ENCODE measurements at regions not wholly inside any gene's neighbourhood (a gene's known extent, or its start where the extent isn't known, plus 50 kb on each side); places are given as distances from the start of the nearest gene placed in this dataset.

DNA sequence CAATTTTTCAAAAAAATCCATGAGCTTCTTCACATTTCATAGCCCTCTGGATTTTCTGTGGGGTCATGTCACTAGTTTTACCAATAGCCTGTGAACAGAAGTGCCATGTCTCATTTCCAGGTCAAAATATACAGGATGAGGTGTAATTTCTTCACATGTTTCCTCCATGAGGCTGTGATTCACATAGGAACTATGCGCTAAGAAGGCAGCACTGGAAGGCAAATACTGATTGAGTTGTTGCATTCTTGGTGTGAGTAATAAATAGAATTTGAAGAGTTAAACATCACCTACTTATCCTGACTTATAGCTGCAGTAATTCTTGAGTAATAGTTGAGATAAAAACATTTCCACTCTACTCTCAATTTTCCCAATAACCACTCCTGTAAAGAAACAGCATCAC, 442.3 kb downstream of the HAO1 start:
- Histone ChIP-seq H3K27me3 (ENCODE audit: control insufficient read depth, insufficient read depth, low read length) (no peaks in the 10 kb centered on the region), H3K4me3 (ENCODE audit: low read depth in 2 of 2, low read length in 2 of 2) (no peak overlapping the region), H3K9me3 (ENCODE audit: control insufficient read depth, insufficient read depth, low read depth, low read length) (no peaks in the 10 kb centered on the region), H3K27ac (ENCODE audit: low read length) (no peak overlapping the region), H3K4me1 (ENCODE audit: control insufficient read depth, insufficient read depth, low read length) (no peaks in the 10 kb centered on the region), H3K36me3 (ENCODE audit: control insufficient read depth, insufficient read depth, low read length) (no peaks in the 10 kb centered on the region)
- POLR2A ChIA-PET: no interaction called here
- in situ Hi-C loops (cut with HindIII; ENCODE audit: low pct_unique_long_range_greater_than_20kb, low sequenced_read_pairs) (no loop called here), intact Hi-C loops (cut with micrococcal nuclease; ENCODE audit: unreplicated experiment) (no loop called here)
- CTCF ChIA-PET: no interaction called here
- BruUV-seq (replicated peaks): no TSS peak
- ATAC-seq: no peak
- TF ChIP-seq, protein P1, sequence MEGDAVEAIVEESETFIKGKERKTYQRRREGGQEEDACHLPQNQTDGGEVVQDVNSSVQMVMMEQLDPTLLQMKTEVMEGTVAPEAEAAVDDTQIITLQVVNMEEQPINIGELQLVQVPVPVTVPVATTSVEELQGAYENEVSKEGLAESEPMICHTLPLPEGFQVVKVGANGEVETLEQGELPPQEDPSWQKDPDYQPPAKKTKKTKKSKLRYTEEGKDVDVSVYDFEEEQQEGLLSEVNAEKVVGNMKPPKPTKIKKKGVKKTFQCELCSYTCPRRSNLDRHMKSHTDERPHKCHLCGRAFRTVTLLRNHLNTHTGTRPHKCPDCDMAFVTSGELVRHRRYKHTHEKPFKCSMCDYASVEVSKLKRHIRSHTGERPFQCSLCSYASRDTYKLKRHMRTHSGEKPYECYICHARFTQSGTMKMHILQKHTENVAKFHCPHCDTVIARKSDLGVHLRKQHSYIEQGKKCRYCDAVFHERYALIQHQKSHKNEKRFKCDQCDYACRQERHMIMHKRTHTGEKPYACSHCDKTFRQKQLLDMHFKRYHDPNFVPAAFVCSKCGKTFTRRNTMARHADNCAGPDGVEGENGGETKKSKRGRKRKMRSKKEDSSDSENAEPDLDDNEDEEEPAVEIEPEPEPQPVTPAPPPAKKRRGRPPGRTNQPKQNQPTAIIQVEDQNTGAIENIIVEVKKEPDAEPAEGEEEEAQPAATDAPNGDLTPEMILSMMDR (IDR thresholded peaks at IDR 0.05): no peak
- TF ChIP-seq POLR2AphosphoS5 (IDR thresholded peaks at IDR 0.05; ENCODE audit: low read depth, low read length): no peak
- no peak for TF ChIP-seq SIN3A (IDR thresholded peaks at IDR 0.05; ENCODE audit: borderline replicate concordance, insufficient read depth, low read depth, low read length)
- no peak for TF ChIP-seq TCF7L2 (IDR thresholded peaks at IDR 0.05; ENCODE audit: low read depth, low read length)
- TF ChIP-seq, protein P2, sequence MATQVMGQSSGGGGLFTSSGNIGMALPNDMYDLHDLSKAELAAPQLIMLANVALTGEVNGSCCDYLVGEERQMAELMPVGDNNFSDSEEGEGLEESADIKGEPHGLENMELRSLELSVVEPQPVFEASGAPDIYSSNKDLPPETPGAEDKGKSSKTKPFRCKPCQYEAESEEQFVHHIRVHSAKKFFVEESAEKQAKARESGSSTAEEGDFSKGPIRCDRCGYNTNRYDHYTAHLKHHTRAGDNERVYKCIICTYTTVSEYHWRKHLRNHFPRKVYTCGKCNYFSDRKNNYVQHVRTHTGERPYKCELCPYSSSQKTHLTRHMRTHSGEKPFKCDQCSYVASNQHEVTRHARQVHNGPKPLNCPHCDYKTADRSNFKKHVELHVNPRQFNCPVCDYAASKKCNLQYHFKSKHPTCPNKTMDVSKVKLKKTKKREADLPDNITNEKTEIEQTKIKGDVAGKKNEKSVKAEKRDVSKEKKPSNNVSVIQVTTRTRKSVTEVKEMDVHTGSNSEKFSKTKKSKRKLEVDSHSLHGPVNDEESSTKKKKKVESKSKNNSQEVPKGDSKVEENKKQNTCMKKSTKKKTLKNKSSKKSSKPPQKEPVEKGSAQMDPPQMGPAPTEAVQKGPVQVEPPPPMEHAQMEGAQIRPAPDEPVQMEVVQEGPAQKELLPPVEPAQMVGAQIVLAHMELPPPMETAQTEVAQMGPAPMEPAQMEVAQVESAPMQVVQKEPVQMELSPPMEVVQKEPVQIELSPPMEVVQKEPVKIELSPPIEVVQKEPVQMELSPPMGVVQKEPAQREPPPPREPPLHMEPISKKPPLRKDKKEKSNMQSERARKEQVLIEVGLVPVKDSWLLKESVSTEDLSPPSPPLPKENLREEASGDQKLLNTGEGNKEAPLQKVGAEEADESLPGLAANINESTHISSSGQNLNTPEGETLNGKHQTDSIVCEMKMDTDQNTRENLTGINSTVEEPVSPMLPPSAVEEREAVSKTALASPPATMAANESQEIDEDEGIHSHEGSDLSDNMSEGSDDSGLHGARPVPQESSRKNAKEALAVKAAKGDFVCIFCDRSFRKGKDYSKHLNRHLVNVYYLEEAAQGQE (IDR thresholded peaks at IDR 0.05; ENCODE audit: insufficient read depth in 1 of 2, low read depth in 2 of 2, low read length in 1 of 2): no peak
- DNase-seq (ENCODE audit: low read depth, low spot score): peak; percentile 18

DNA sequence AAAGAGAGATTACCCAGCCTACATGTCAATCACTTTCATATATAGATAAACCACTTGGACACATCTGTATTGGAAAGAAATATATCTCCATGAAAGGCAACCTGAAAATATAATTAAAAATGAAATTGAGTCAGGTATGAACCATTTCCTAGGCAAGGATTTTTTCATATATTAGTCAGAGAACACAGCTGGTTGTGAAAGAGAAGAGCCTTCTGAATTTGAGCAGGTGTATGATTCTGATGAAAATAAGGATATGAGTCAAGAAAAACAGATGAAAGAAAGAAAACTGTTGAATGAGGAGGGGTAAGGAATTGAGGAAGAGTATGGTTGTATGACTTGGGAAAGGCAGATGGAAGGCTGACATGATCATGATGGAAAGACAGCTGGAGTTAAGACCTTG, 441.1 kb downstream of the HAO1 start:
- ATAC-seq: no peak
- H3K36me3 ChIP-seq (ENCODE audit: control insufficient read depth, insufficient read depth, low read length): no peaks in the 10 kb centered on the region
- H3K9me3 ChIP-seq (ENCODE audit: control insufficient read depth, insufficient read depth, low read depth, low read length): no peaks in the 10 kb centered on the region
- CTCF ChIA-PET: no interaction called here
- POLR2A ChIA-PET: no interaction called here
- in situ Hi-C loops (cut with HindIII; ENCODE audit: low pct_unique_long_range_greater_than_20kb, low sequenced_read_pairs) (no loop called here), intact Hi-C loops (cut with micrococcal nuclease; ENCODE audit: unreplicated experiment) (no loop called here)
- H3K4me3 ChIP-seq (ENCODE audit: low read depth in 2 of 2, low read length in 2 of 2): no peak overlapping the region
- DNase-seq (ENCODE audit: low read depth, low spot score): no peak
- BruUV-seq (replicated peaks): no TSS peak
- no peaks in the 10 kb centered on the region for H3K4me1 ChIP-seq (ENCODE audit: control insufficient read depth, insufficient read depth, low read length)
- no peaks in the 10 kb centered on the region for H3K27me3 ChIP-seq (ENCODE audit: control insufficient read depth, insufficient read depth, low read length)
- H3K27ac ChIP-seq (ENCODE audit: low read length): no peak overlapping the region
- TF ChIP-seq, protein P1 (IDR thresholded peaks at IDR 0.05): no peak
- no peak for TF ChIP-seq SIN3A (IDR thresholded peaks at IDR 0.05; ENCODE audit: borderline replicate concordance, insufficient read depth, low read depth, low read length)
- TF ChIP-seq TCF7L2 (IDR thresholded peaks at IDR 0.05; ENCODE audit: low read depth, low read length): no peak
- no peak for TF ChIP-seq POLR2AphosphoS5 (IDR thresholded peaks at IDR 0.05; ENCODE audit: low read depth, low read length)
- TF ChIP-seq, protein P2 (IDR thresholded peaks at IDR 0.05; ENCODE audit: insufficient read depth in 1 of 2, low read depth in 2 of 2, low read length in 1 of 2): no peak

Measured in Panc1 (cell line).